GM12878 (cell line): ENCODE measurements at regions not wholly inside any gene's neighbourhood (a gene's known extent, or its start where the extent isn't known, plus 50 kb on each side); places are given as distances from the start of the nearest gene placed in this dataset.

Experiments
- ATAC-seq: fragments of 200-7000 bp; cut with Tn5 transposase; 3 replicates; pipeline ENCODE4 v1.9.1; 2020; ENCODE audit warnings: mild to moderate bottlenecking, moderate library complexity
- BruUV-seq: library from RNA; stranded (reverse); fragments of 400-500 nt; replicated peaks from 2 replicates; lab custom pipeline; 2021; lab: Mats Ljungman, UMichigan
- CTCF ChIA-PET: fragments of 300-600 bp; sonication (Branson Sonifier 250); formaldehyde crosslinking; extraction: SDS; loops from one replicate; lab custom pipeline; 2021; ENCODE audit warnings: inconsistent platforms; lab: Yijun Ruan, JAX
- POLR2A ChIA-PET: fragments of 350-600 bp; formaldehyde crosslinking; extraction: SDS; loops from one replicate; lab custom pipeline; 2021; ENCODE audit warnings: inconsistent platforms; lab: Charles Lee
- RAD21 ChIA-PET: fragments of 300-600 bp; sonication (Branson Sonifier 250); formaldehyde crosslinking; loops from one replicate; lab custom pipeline; 2023; ENCODE audit warnings: antibody characterized with exemption; ENCODE audit not compliant: unreplicated experiment; lab: Charles Lee
- SMC1A ChIA-PET: fragments of 300-600 bp; sonication (Branson Sonifier 250); formaldehyde crosslinking; loops from one replicate; lab custom pipeline; 2023; ENCODE audit not compliant: unreplicated experiment, uncharacterized antibody; lab: Charles Lee
- DNase-seq: peaks from one replicate; pipeline ENCODE4 v3.0.0-alpha.2; 2011; ENCODE audit warnings: low read depth, low spot score
- FAIRE-seq: peaks from 3 replicates; lab custom pipeline; 2011; peaks lifted over from hg19 to GRCh38; lab: Jason Lieb, UNC
- H2AFZ ChIP-seq: 2 replicates; pipeline ENCODE4 v1.6.0; 2011; ENCODE audit warnings: low read depth, low read length, control low read depth; ENCODE audit not compliant: control insufficient read depth
- H3K27ac ChIP-seq: 2 replicates; pipeline ENCODE4 v1.5.1; 2011; ENCODE audit warnings: control low read depth; ENCODE audit not compliant: control insufficient read depth, insufficient read depth
- H3K27me3 ChIP-seq, 2 experiments: replicated peaks in 1 of 2; 2 replicates each; pipeline versions ENCODE4 v1.6.0 to v1.6.1; 2011; ENCODE audit warnings: low read length in 1 of 2; ENCODE audit not compliant: control insufficient read depth in 2 of 2, insufficient read depth in 2 of 2
- H3K36me3 ChIP-seq, 2 experiments: 2 replicates each; pipeline ENCODE4 v1.5.1; 2011; ENCODE audit warnings: low read length in 1 of 2; ENCODE audit not compliant: control insufficient read depth in 2 of 2, insufficient read depth in 2 of 2
- H3K4me1 ChIP-seq: 2 replicates; pipeline ENCODE4 v1.6.1; 2011; ENCODE audit warnings: mild to moderate bottlenecking, low read length, moderate library complexity, mixed read lengths; ENCODE audit not compliant: control insufficient read depth, insufficient read depth
- H3K4me2 ChIP-seq: 2 replicates; pipeline ENCODE4 v1.6.0; 2011; ENCODE audit warnings: control low read depth; ENCODE audit not compliant: control insufficient read depth, insufficient read depth
- H3K4me3 ChIP-seq: fragments of 200-600 bp; sonication (generic); 2 replicates; pipeline ENCODE4 v1.5.1; 2016
- H3K79me2 ChIP-seq: 2 replicates; pipeline ENCODE4 v1.6.0; 2011; ENCODE audit warnings: low read length; ENCODE audit not compliant: control insufficient read depth, insufficient read depth
- H3K9ac ChIP-seq: 2 replicates; pipeline ENCODE4 v1.8.0; 2011; ENCODE audit warnings: low read length, control low read depth, mixed read lengths; ENCODE audit not compliant: control insufficient read depth, insufficient read depth
- H3K9me3 ChIP-seq: replicated peaks from 3 replicates; pipeline ENCODE4 v1.5.1; 2011; ENCODE audit warnings: mild to moderate bottlenecking, low read length; ENCODE audit not compliant: control insufficient read depth, insufficient read depth
- H4K20me1 ChIP-seq: 2 replicates; pipeline ENCODE4 v1.6.0; 2011; ENCODE audit not compliant: control insufficient read depth, insufficient read depth
- CBFB ChIP-seq: IDR thresholded peaks from 2 replicates; pipeline ENCODE4 v1.6.1; 2016; ENCODE audit warnings: antibody characterized with exemption, low read depth
- CHD1 ChIP-seq: IDR thresholded peaks from 2 replicates; pipeline ENCODE4 v1.6.1; 2012; ENCODE audit warnings: low read depth, low read length, improper control_type of control experiment
- CREB1 ChIP-seq: IDR thresholded peaks from 2 replicates; pipeline ENCODE4 v1.6.1; 2012; ENCODE audit warnings: low read depth, mild to moderate bottlenecking, inconsistent platforms
- EED ChIP-seq: sonication (generic); IDR thresholded peaks from 2 replicates; pipeline ENCODE4 v1.6.1; 2016; ENCODE audit warnings: antibody characterized with exemption, low read depth
- ETV6 ChIP-seq, 2 experiments: fragments of 450-650 bp in 1 of 2; IDR thresholded peaks in 1 of 2; conservative IDR thresholded peaks in 1 of 2; 2 replicates each; pipeline ENCODE4 v1.6.1; 2014; ENCODE audit warnings: antibody characterized with exemption in 1 of 2, borderline replicate concordance in 1 of 2, low read depth in 1 of 2, mild to moderate bottlenecking in 1 of 2, moderate library complexity in 1 of 2
- GATAD2B ChIP-seq: fragments of 450-650 bp; conservative IDR thresholded peaks from 2 replicates; pipeline ENCODE4 v1.6.1; 2017; ENCODE audit warnings: low read depth, mild to moderate bottlenecking, moderate library complexity
- HDGF ChIP-seq: fragments of 450-650 bp; IDR thresholded peaks from 2 replicates; pipeline ENCODE4 v1.6.1; 2016; ENCODE audit warnings: antibody characterized with exemption
- POLR2A ChIP-seq: IDR thresholded peaks from 2 replicates; pipeline ENCODE4 v1.6.1; 2011; ENCODE audit warnings: low read depth, mild to moderate bottlenecking, low read length
- RFX5 ChIP-seq: IDR thresholded peaks from 2 replicates; pipeline ENCODE4 v1.6.1; 2011; ENCODE audit warnings: low read depth, low read length, improper control_type of control experiment
- SMC3 ChIP-seq: IDR thresholded peaks from 2 replicates; pipeline ENCODE4 v1.6.1; 2011; ENCODE audit warnings: low read length, improper control_type of control experiment, borderline replicate concordance
- ZZZ3 ChIP-seq: IDR thresholded peaks from 2 replicates; pipeline ENCODE4 v1.6.1; 2011; ENCODE audit warnings: low read depth; ENCODE audit not compliant: control insufficient read depth, insufficient read length
- WGBS: methylation state at CpG from one replicate; pipeline ENCODE4 v1.1.6; 2016; ENCODE audit warnings: low lambda C conversion rate; ENCODE audit not compliant: insufficient replicate concordance, insufficient coverage; ENCODE audit errors: missing lambda C conversion rate; 5-methylcytosine and 5-hydroxymethylcytosine counted together
- in situ Hi-C: fragments of 300-500 bp; cut with MboI; formaldehyde crosslinking; loops from 9 replicates; pipeline ENCODE4 v1.14.3; 2018; ENCODE audit warnings: mixed read lengths
- intact Hi-C: fragments of 100-400 bp; cut with micrococcal nuclease; formaldehyde crosslinking; loops from one replicate; pipeline ENCODE4 v1.14.2; 2022; ENCODE audit not compliant: unreplicated experiment
- TF ChIP-seq, protein P1 (sequence below): fragments of 450-650 bp; IDR thresholded peaks from 2 replicates; pipeline ENCODE4 v1.6.1; 2017; ENCODE audit warnings: low read depth, mild to moderate bottlenecking, moderate library complexity

DNA sequence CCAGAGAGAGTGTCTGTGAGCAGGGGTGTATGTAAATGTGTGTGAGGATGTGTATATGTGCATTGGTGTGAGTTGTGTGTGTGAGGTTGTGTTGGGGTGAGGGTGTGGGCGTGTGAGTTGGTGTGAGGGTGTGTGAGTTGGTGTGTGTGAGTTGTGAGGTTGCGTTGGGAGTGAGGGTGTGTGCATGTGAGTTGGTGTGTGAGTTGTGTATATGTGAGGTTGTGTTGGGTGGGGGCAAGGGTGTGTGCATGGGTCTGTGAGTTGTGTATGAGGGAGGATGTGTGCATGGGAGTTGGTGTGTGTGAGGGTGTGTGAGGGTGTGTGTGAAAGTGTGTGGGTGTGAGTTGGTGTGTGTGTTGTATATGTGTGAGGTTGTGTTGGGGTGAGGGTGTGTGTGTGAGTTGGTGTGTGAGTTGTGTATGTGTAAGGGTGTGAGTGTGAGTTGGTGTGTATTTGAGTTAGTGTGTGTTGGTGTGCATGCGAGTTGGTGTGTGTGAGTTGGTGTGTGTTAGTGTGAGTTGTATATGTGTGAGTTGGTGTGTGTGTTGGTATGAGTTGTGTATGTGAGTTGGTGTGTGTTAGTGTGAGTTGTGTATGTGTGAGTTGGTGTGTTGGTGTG lies 161.6 kb upstream of the IER5L start:
- Histone ChIP-seq H4K20me1 (no peaks in the 10 kb centered on the region), H3K4me3 (no peak overlapping the region), H3K9me3 (no peaks in the 10 kb centered on the region), H3K27me3 (peaks cover 3 to 7% of the 10 kb centered on the region in 2 experiments; a peak in 3 of 4 replicates), H3K9ac (no peak overlapping the region), H3K36me3 (no peaks in the 10 kb centered on the region), H3K27ac (no peak overlapping the region), H3K4me1 (peaks cover 5% of the 10 kb centered on the region; the same call in 1 of the 2 replicates), H3K79me2 (no peaks in the 10 kb centered on the region), H3K4me2 (no peak overlapping the region), H2AFZ (no peak overlapping the region)
- ChIA-PET RAD21 (no interaction called here), POLR2A (no interaction called here), CTCF (no interaction called here), SMC1A (no interaction called here)
- in situ Hi-C loops: no loop called here
- no peak for TF ChIP-seq CHD1
- TF ChIP-seq HDGF: 0 out of 2 replicates have a peak, but pooled peaks have one; percentile 46
- BruUV-seq: no TSS peak
- whole genome bisulfite sequencing: 72% methylated on average over 3 of the region's 3 CpGs
- ATAC-seq (no peak), FAIRE-seq (no peak), DNase-seq (no peak)
- intact Hi-C loops: no loop called here

DNA sequence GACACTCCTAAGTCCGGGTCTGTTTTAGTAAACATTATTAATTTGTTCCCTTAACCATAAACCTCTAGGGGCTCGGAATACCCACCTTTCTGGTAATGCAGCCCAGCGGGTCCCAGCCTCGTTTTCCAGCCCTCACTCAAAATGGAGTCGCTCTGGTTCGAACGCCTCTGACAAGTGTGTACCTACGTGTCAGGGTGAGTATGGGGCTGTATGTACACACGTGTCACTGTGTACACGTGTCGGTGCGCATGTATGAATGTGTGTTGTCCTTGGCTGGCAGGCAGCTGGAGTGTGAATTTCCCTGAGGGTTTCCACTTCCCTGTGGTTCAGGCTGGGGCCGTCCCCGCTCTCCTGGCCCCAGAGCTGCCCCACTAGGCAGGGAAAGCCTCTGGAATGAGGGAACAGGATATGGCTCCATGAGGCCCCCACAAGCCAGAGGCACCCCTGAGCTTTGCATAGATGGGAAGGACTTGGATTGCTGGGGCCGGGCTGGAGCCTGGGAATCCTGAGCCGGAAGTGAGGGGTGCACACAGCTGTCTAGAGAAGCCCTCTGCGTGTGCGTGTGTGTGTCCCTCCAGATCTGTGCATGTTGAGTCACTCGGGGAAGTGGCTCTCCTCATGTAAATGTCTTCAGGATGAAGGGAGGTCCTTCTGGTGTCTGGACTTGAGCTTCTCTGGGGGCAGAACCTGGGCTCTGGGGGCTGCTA lies 160.8 kb upstream of the IER5L start:
- Histone ChIP-seq H2AFZ (no peak overlapping the region), H4K20me1 (no peaks in the 10 kb centered on the region), H3K4me3 (no peak overlapping the region), H3K27me3 (peaks cover 3 to 7% of the 10 kb centered on the region in 2 experiments; a peak in 3 of 4 replicates), H3K36me3 (no peaks in the 10 kb centered on the region), H3K79me2 (no peaks in the 10 kb centered on the region), H3K9ac (no peak overlapping the region), H3K9me3 (no peaks in the 10 kb centered on the region), H3K27ac (no peak overlapping the region), H3K4me1 (peaks cover 7% of the 10 kb centered on the region; the same call in 1 of the 2 replicates), H3K4me2 (no peak overlapping the region)
- SMC1A ChIA-PET: no interaction called here
- CTCF ChIA-PET: no interaction called here
- DNase-seq (no peak), FAIRE-seq (no peak), ATAC-seq (no peak)
- BruUV-seq: no TSS peak
- POLR2A ChIA-PET: interaction anchor here (0.6 to 0.7 kb wide), 2 partner anchors 88 to 99 kb away, joined by 3 read pairs; no protein-coding TSS in a partner anchor
- RAD21 ChIA-PET: no interaction called here
- intact Hi-C loops (no loop called here), in situ Hi-C loops (no loop called here)
- 65% methylated on average over 19 of the region's 19 CpGs for WGBS
- TF ChIP-seq, protein P1, sequence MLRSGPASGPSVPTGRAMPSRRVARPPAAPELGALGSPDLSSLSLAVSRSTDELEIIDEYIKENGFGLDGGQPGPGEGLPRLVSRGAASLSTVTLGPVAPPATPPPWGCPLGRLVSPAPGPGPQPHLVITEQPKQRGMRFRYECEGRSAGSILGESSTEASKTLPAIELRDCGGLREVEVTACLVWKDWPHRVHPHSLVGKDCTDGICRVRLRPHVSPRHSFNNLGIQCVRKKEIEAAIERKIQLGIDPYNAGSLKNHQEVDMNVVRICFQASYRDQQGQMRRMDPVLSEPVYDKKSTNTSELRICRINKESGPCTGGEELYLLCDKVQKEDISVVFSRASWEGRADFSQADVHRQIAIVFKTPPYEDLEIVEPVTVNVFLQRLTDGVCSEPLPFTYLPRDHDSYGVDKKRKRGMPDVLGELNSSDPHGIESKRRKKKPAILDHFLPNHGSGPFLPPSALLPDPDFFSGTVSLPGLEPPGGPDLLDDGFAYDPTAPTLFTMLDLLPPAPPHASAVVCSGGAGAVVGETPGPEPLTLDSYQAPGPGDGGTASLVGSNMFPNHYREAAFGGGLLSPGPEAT: no peak
- TF ChIP-seq ETV6 (conservative IDR thresholded peaks at IDR 0.05 in 1 of 2, IDR thresholded peaks at IDR 0.05 in 1 of 2; ENCODE audit: borderline replicate concordance in 1 of 2, low read depth in 1 of 2): no peak
- TF ChIP-seq CREB1: no peak
- TF ChIP-seq EED: no peak
- TF ChIP-seq POLR2A: no peak
- no peak for TF ChIP-seq ZZZ3
- TF ChIP-seq GATAD2B: no peak
- TF ChIP-seq CBFB: no peak
- no peak for TF ChIP-seq SMC3
- TF ChIP-seq RFX5: no peak
